Right cardiac atrium (tissue), 5 donors: ENCODE measurements at regions not wholly inside any gene's neighbourhood (a gene's known extent, or its start where the extent isn't known, plus 50 kb on each side); places are given as distances from the start of the nearest gene placed in this dataset.
"Not testable (repeated sequence)": the region's sequence is repeated elsewhere in the genome, so short reads cannot be mapped to it uniquely, and the experiment has no call there.

Experiments used
- ATAC-seq, 2 donors: fragments of 200-7000 bp; cut with Tn5 transposase; one replicate each; pipeline versions ENCODE4 v1.8.0 to v1.9.1; 2020; ENCODE audit warnings: moderate library complexity in 2 of 2, mild to moderate bottlenecking in 1 of 2
- DNase-seq, 3 donors: peaks; one replicate each; pipeline ENCODE4 v3.0.0-alpha.2; 2020
- H3K27ac ChIP-seq: one replicate; pipeline ENCODE4 v1.5.1; 2013; ENCODE audit warnings: mild to moderate bottlenecking, low read length, control low read depth, moderate library complexity
- H3K27me3 ChIP-seq: one replicate; pipeline ENCODE4 v1.6.1; 2013; ENCODE audit not compliant: control insufficient read depth, insufficient read depth
- H3K4me1 ChIP-seq: one replicate; pipeline ENCODE4 v1.6.1; 2013; ENCODE audit warnings: low read length; ENCODE audit not compliant: control insufficient read depth, insufficient read depth
- H3K4me3 ChIP-seq: one replicate; pipeline ENCODE4 v1.5.1; 2013; ENCODE audit warnings: low read length, control low read depth
- H3K9me3 ChIP-seq: one replicate; pipeline ENCODE4 v1.6.1; 2013; ENCODE audit warnings: low read length; ENCODE audit not compliant: control insufficient read depth
- WGBS: extraction: QIAGEN DNeasy Blood & Tissue Kit; methylation state at CpG from one replicate; pipeline ENCODE4 v1.1.7; 2013; 5-methylcytosine and 5-hydroxymethylcytosine counted together
- intact Hi-C, 4 donors: fragments of 100-400 bp; cut with DNase I; formaldehyde crosslinking; loops; one replicate each; pipeline versions ENCODE4 v1.11.0 to v1.14.0; 2022 to 2023
- donor health status: healthy with polysubstance abuse.
- donor health status: DM: no; HTN: yes; CAD: no.
- donor health status: DM: no; HTN: no; CAD: no.
- donor health status: DM: no; HTN: yes; CAD: no; lungs with severe emphysema.
- donor health status: DM: yes; HTN: yes; CAD: no.

DNA sequence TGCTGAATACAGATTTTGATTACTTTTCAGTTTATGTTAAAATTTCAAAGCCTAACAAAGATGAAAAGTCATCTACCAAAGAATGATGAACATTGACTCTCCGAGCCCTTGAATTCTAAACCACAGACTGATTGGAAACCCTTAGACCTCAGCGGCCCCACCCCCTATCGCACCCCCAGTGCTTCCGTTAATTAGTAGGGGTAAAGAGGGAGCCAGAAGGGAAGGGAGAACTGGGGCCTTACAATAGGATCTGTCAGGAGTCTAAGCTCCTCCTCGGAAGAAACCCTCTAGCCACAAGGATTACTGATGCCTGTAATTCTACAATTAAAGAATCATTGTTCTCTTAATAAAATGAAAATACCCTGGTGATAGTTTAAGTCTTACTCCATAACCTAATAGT lies 79.7 kb upstream of the JARID2 start:
- intact Hi-C loops: no loop called here
- ATAC-seq: no peak

GRCh38 chr6:15170126-15170525 lies 75.7 kb upstream of the JARID2 start:
- Histone ChIP-seq H3K4me3 (no peak overlapping the region), H3K4me1 (no peaks in the 10 kb centered on the region), H3K9me3 (no peaks in the 10 kb centered on the region), H3K27me3 (no peaks in the 10 kb centered on the region), H3K27ac (no peak overlapping the region)
- ATAC-seq (no peak), DNase-seq (no peak)
- 91% methylated on average over 8 of the region's 8 CpGs for WGBS
- intact Hi-C loops: no loop called here

More for the DNA sequence above, 79.7 kb upstream of the JARID2 start:
- no peak for DNase-seq
- Histone ChIP-seq H3K27ac (no peak overlapping the region), H3K27me3 (no peaks in the 10 kb centered on the region), H3K4me1 (no peaks in the 10 kb centered on the region), H3K9me3 (no peaks in the 10 kb centered on the region), H3K4me3 (no peak overlapping the region)
- 76% methylated on average over 5 of the region's 5 CpGs for WGBS

GRCh38 chr6:15171026-15171425 lies 74.8 kb upstream of the JARID2 start:
- no peaks in the 10 kb centered on the region for H3K27me3 ChIP-seq
- ATAC-seq (no peak), DNase-seq (no peak)
- WGBS: 94% methylated on average over 5 of the region's 5 CpGs
- H3K4me3 ChIP-seq: no peak overlapping the region
- intact Hi-C loops: no loop called here
- no peaks in the 10 kb centered on the region for H3K9me3 ChIP-seq
- no peaks in the 10 kb centered on the region for H3K4me1 ChIP-seq
- no peak overlapping the region for H3K27ac ChIP-seq

- no peak for ATAC-seq
- Histone ChIP-seq H3K27me3 (no peaks in the 10 kb centered on the region), H3K9me3 (no peaks in the 10 kb centered on the region), H3K4me1 (no peaks in the 10 kb centered on the region), H3K27ac (no peak overlapping the region), H3K4me3 (no peak overlapping the region)
- intact Hi-C loops: no loop called here
- no peak for DNase-seq
- 74% methylated on average over 9 of the region's 9 CpGs for WGBS
Measured at GRCh38 chr6:15176816-15177370, 69.0 kb upstream of the JARID2 start.

GRCh38 chr6:15183979-15184378 lies 61.9 kb upstream of the JARID2 start:
- 93% methylated on average over 2 of the region's 2 CpGs for WGBS
- no peak overlapping the region for H3K27ac ChIP-seq
- H3K27me3 ChIP-seq: no peaks in the 10 kb centered on the region
- ATAC-seq (no peak), DNase-seq (no peak)
- no peaks in the 10 kb centered on the region for H3K9me3 ChIP-seq
- H3K4me3 ChIP-seq: no peak overlapping the region
- intact Hi-C loops: no loop called here
- H3K4me1 ChIP-seq: no peaks in the 10 kb centered on the region

GRCh38 chr6:15184441-15184861 lies 61.4 kb upstream of the JARID2 start:
- Histone ChIP-seq H3K4me3 (no peak overlapping the region), H3K9me3 (no peaks in the 10 kb centered on the region), H3K4me1 (no peaks in the 10 kb centered on the region), H3K27ac (no peak overlapping the region), H3K27me3 (no peaks in the 10 kb centered on the region)
- ATAC-seq (no peak), DNase-seq (no peak)
- intact Hi-C loops: no loop called here
- 90% methylated on average over 2 of the region's 2 CpGs for WGBS

DNA sequence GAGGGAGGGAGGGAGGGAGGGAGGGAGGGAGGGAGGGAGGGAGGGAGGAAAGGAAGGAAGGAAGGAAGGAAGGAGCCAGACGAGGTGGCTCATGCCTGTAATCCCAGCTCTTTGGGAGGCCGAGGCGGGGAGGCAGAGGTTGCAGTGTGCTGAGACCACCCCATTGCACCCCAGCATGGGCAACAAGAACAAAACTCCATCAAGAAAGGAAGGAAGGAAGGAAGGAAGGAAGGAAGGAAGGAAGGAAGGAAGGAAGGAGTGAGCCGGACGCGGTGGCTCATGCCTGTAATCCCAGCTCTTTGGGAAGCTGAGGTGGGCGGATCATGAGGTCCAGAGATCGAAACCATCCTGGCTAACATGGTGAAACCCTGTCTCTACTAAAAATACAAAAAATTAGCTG lies 60.8 kb upstream of the JARID2 start:
- DNase-seq, H3K4me3 ChIP-seq, intact Hi-C loops, H3K27ac ChIP-seq, H3K9me3 ChIP-seq, H3K4me1 ChIP-seq, H3K27me3 ChIP-seq, ATAC-seq: not testable (repeated sequence)
- WGBS: 75% methylated on average over 8 of the region's 8 CpGs

DNA sequence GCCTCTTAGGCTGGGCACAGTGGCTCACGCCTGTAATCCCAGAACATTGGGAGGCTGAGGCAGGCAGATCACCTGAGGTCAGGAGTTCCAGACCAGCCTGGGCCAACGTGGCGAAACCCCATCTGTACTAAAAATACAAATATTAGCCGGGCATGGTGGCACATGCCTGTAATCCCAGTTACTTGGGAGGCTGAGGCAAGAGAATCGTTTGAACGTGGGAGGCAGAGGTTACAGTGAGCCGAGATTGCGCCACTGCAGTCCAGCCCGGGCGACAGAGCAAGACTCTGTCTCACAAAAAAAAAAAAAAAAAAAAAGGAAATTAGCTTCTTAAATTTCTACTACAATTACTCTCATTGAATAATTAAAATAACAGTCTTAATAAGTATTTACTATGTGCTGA lies 52.4 kb upstream of the JARID2 start:
- DNase-seq: peak in 2 of 3 donors; percentile 17 to 41
- intact Hi-C loops, H3K27ac ChIP-seq: not testable (repeated sequence)

GRCh38 chr6:15194453-15194852 lies 51.4 kb upstream of the JARID2 start:
- Histone ChIP-seq H3K27me3 (no peaks in the 10 kb centered on the region), H3K27ac (no peak overlapping the region), H3K4me1 (no peaks in the 10 kb centered on the region), H3K9me3 (no peaks in the 10 kb centered on the region), H3K4me3 (no peak overlapping the region)
- WGBS: 92% methylated on average over 4 of the region's 4 CpGs
- intact Hi-C loops: no loop called here
- DNase-seq: no peak
- ATAC-seq: no peak

More for the DNA sequence above, 52.4 kb upstream of the JARID2 start:
- not testable (repeated sequence) for ATAC-seq, H3K27me3 ChIP-seq, H3K4me1 ChIP-seq, H3K4me3 ChIP-seq, H3K9me3 ChIP-seq
- WGBS: 88% methylated on average over 10 of the region's 10 CpGs
